IMR-90 (cell line): ENCODE measurements at regions not wholly inside any gene's neighbourhood (a gene's known extent, or its start where the extent isn't known, plus 50 kb on each side); places are given as distances from the start of the nearest gene placed in this dataset.

Experiments used
- ATAC-seq: fragments of 200-7000 bp; cut with Tn5 transposase; 2 replicates; pipeline ENCODE4 v1.9.1; 2020; ENCODE audit warnings: low read depth, mild to moderate bottlenecking, moderate library complexity
- BruUV-seq: library from RNA; stranded (reverse); fragments of 400-500 nt; replicated peaks from 2 replicates; lab custom pipeline; 2021; lab: Mats Ljungman, UMichigan
- CTCF ChIA-PET: fragments of 300-600 bp; formaldehyde crosslinking; extraction: SDS; loops from one replicate; lab custom pipeline; 2021; ENCODE audit warnings: antibody characterized with exemption; lab: Yijun Ruan, JAX
- POLR2A ChIA-PET: fragments of 300-600 bp; sonication (Branson Sonifier 250); formaldehyde crosslinking; loops from one replicate; lab custom pipeline; 2022; ENCODE audit warnings: antibody characterized with exemption; ENCODE audit not compliant: unreplicated experiment; lab: Charles Lee
- DNase-seq: peaks from one replicate; pipeline ENCODE4 v3.0.0; 2013
- H2AFZ ChIP-seq: replicated peaks from 2 replicates; pipeline ENCODE3; 2013; ENCODE audit warnings: low read length, mild to moderate bottlenecking; ENCODE audit not compliant: poor library complexity
- H2AK5ac ChIP-seq: 2 replicates; pipeline ENCODE4 v1.6.1; 2013; ENCODE audit warnings: low read depth, low read length, inconsistent platforms
- H2AK9ac ChIP-seq: replicated peaks from 2 replicates; pipeline ENCODE3; 2013; ENCODE audit warnings: mild to moderate bottlenecking, low read depth, low read length, moderate library complexity; ENCODE audit not compliant: poor library complexity
- H2BK120ac ChIP-seq: 2 replicates; pipeline ENCODE4 v1.6.1; 2013; ENCODE audit warnings: low read depth, low read length, inconsistent platforms
- H2BK15ac ChIP-seq: 3 replicates; pipeline ENCODE4 v1.6.1; 2013; ENCODE audit warnings: low read depth, low read length, inconsistent platforms
- H2BK20ac ChIP-seq: 2 replicates; pipeline ENCODE4 v1.6.1; 2013; ENCODE audit warnings: low read depth, mild to moderate bottlenecking, inconsistent platforms, low read length, moderate library complexity
- H2BK5ac ChIP-seq: 2 replicates; pipeline ENCODE4 v1.6.1; 2013; ENCODE audit warnings: mild to moderate bottlenecking, low read depth, low read length, inconsistent platforms; ENCODE audit not compliant: poor library complexity, severe bottlenecking
- H3K14ac ChIP-seq: replicated peaks from 2 replicates; pipeline ENCODE4 v1.6.1; 2013; ENCODE audit warnings: low read depth, low read length, inconsistent platforms
- H3K18ac ChIP-seq: 2 replicates; pipeline ENCODE4 v1.6.1; 2013; ENCODE audit warnings: low read depth, low read length, control low read depth
- H3K23ac ChIP-seq: 2 replicates; pipeline ENCODE4 v1.6.1; 2013; ENCODE audit warnings: low read depth, low read length, inconsistent platforms
- H3K27ac ChIP-seq: 2 replicates; pipeline ENCODE4 v1.5.1; 2013; ENCODE audit warnings: mild to moderate bottlenecking, control low read depth, low read length; ENCODE audit not compliant: insufficient read depth
- H3K27me3 ChIP-seq: 2 replicates; pipeline ENCODE4 v1.6.1; 2013; ENCODE audit warnings: low read length; ENCODE audit not compliant: control insufficient read depth, insufficient read depth
- H3K36me3 ChIP-seq: 2 replicates; pipeline ENCODE4 v1.6.1; 2013; ENCODE audit warnings: low read length, mixed read lengths; ENCODE audit not compliant: control insufficient read depth, insufficient read depth
- H3K4ac ChIP-seq: 2 replicates; pipeline ENCODE4 v1.6.1; 2013; ENCODE audit warnings: low read depth, low read length, inconsistent platforms
- H3K4me1 ChIP-seq: 2 replicates; pipeline ENCODE4 v1.6.1; 2013; ENCODE audit warnings: low read length, mixed read lengths; ENCODE audit not compliant: control insufficient read depth, insufficient read depth
- H3K4me2 ChIP-seq: 2 replicates; pipeline ENCODE4 v1.6.1; 2013; ENCODE audit warnings: low read depth, mild to moderate bottlenecking, control low read depth, low read length, moderate library complexity
- H3K4me3 ChIP-seq: 2 replicates; pipeline ENCODE4 v1.5.1; 2013; ENCODE audit warnings: low read depth, mild to moderate bottlenecking, control low read depth, low read length, moderate library complexity; ENCODE audit not compliant: insufficient read depth
- H3K56ac ChIP-seq: 2 replicates; pipeline ENCODE4 v1.6.1; 2013; ENCODE audit warnings: low read length, inconsistent platforms; ENCODE audit not compliant: insufficient read depth; ENCODE audit errors: extremely low read depth
- H3K79me1 ChIP-seq, 2 experiments: 2 replicates each; pipeline ENCODE4 v1.6.1; 2013; ENCODE audit warnings: low read length in 2 of 2, inconsistent platforms in 1 of 2, low read depth in 1 of 2
- H3K9ac ChIP-seq: 2 replicates; pipeline ENCODE4 v1.6.1; 2013; ENCODE audit warnings: low read depth, low read length, control low read depth
- H3K9me1 ChIP-seq: 2 replicates; pipeline ENCODE4 v1.6.1; 2013; ENCODE audit warnings: low read length, inconsistent platforms; ENCODE audit not compliant: insufficient read depth
- H3K9me3 ChIP-seq: 2 replicates; pipeline ENCODE4 v1.6.1; 2013; ENCODE audit warnings: low read length; ENCODE audit not compliant: control insufficient read depth, insufficient read depth
- H4K20me1 ChIP-seq: 2 replicates; pipeline ENCODE4 v1.6.1; 2013; ENCODE audit warnings: low read length, inconsistent platforms; ENCODE audit not compliant: insufficient read depth
- H4K5ac ChIP-seq: 2 replicates; pipeline ENCODE4 v1.6.1; 2013; ENCODE audit warnings: mild to moderate bottlenecking, low read depth, low read length, control low read depth
- H4K8ac ChIP-seq, 2 experiments: 2 replicates each; pipeline ENCODE4 v1.6.1; 2013; ENCODE audit warnings: low read depth in 2 of 2, low read length in 2 of 2, control low read depth in 1 of 2, inconsistent platforms in 1 of 2
- H4K91ac ChIP-seq: 2 replicates; pipeline ENCODE4 v1.6.1; 2013; ENCODE audit warnings: low read depth, low read length, inconsistent platforms; ENCODE audit not compliant: insufficient read depth
- CHD1 ChIP-seq: IDR thresholded peaks from 2 replicates; pipeline ENCODE4 v1.6.1; 2012; ENCODE audit warnings: low read depth, low read length, improper control_type of control experiment
- MAFK ChIP-seq: IDR thresholded peaks from 2 replicates; pipeline ENCODE4 v1.6.1; 2012; ENCODE audit warnings: low read depth, low read length, improper control_type of control experiment
- RFX5 ChIP-seq: IDR thresholded peaks from 2 replicates; pipeline ENCODE4 v1.8.0; 2012; ENCODE audit warnings: low read depth, mild to moderate bottlenecking, low read length, moderate library complexity
- USF2 ChIP-seq: fragments of 150-350 bp; IDR thresholded peaks from 2 replicates; pipeline ENCODE4 v1.6.1; 2017; ENCODE audit warnings: mild to moderate bottlenecking, antibody characterized with exemption, low read length, low read depth
- WGBS, 2 experiments: methylation state at CpG; one replicate each; pipeline versions ENCODE4 v1.1.5 to v1.1.7; 2013; ENCODE audit warnings: missing lambda C conversion rate in 2 of 2; ENCODE audit not compliant: insufficient read length in 1 of 2; ENCODE audit errors: extremely low coverage in 2 of 2; 5-methylcytosine and 5-hydroxymethylcytosine counted together
- dilution Hi-C: fragments of 300-500 bp; cut with HindIII; formaldehyde crosslinking; loops from one replicate; pipeline ENCODE4 v1.14.3; 2018; ENCODE audit warnings: low sequenced_read_pairs; ENCODE audit not compliant: unreplicated experiment
- in situ Hi-C: fragments of 300-500 bp; cut with MboI; formaldehyde crosslinking; loops from 3 replicates; pipeline ENCODE4 v1.14.3; 2019; ENCODE audit warnings: low sequenced_read_pairs, inconsistent platforms, mixed read lengths
- intact Hi-C: fragments of 100-400 bp; cut with micrococcal nuclease; formaldehyde crosslinking; loops from 2 replicates; pipeline ENCODE4 v1.10.0; 2022

GRCh38 chr19:34120141-34120540 is 52.2 kb upstream of the LSM14A start:
- H2BK20ac ChIP-seq, result no peak overlapping the region
- no peaks in the 10 kb centered on the region for H3K9me1 ChIP-seq
- no peak overlapping the region for H4K8ac ChIP-seq
- H2BK15ac ChIP-seq, result no peak overlapping the region
- no peak overlapping the region for H3K4me2 ChIP-seq
- in situ Hi-C loops (no loop called here), intact Hi-C loops (loop anchor here (5.0 kb wide), 1 partner anchor 227 kb away; no protein-coding TSS in a partner anchor), dilution Hi-C loops (no loop called here)
- no TSS peak for BruUV-seq
- ChIA-PET POLR2A (no interaction called here), CTCF (interaction anchor here (0.6 to 1.1 kb wide), 3 partner anchors 14 to 77 kb away, joined by 4 to 5 read pairs (median 4); no protein-coding TSS in a partner anchor)
- H3K4ac ChIP-seq, result no peak overlapping the region
- TF ChIP-seq CHD1 (no peak), MAFK (no peak), USF2 (no peak), RFX5 (no peak)
- H2BK120ac ChIP-seq, result no peak overlapping the region
- no peaks in the 10 kb centered on the region for H3K36me3 ChIP-seq
- H3K9ac ChIP-seq, result no peak overlapping the region
- H3K14ac ChIP-seq, result no peak overlapping the region
- peaks cover 17% of the 10 kb centered on the region for H3K27me3 ChIP-seq
- 90% methylated on average over 2 of the region's 11 CpGs; no CpG with 5 or more reads in 1 of the 2 experiments for WGBS, 2 experiments
- H2AK9ac ChIP-seq, result no peak overlapping the region
- H4K20me1 ChIP-seq, result no peaks in the 10 kb centered on the region
- H4K5ac ChIP-seq, result no peak overlapping the region
- H2BK5ac ChIP-seq, result no peak overlapping the region
- H3K56ac ChIP-seq, result no peak overlapping the region
- no peaks in the 10 kb centered on the region for H3K79me1 ChIP-seq
- H3K27ac ChIP-seq, result no peak overlapping the region
- H3K4me3 ChIP-seq, result no peak overlapping the region
- H3K23ac ChIP-seq, result no peak overlapping the region
- no peak overlapping the region for H2AK5ac ChIP-seq
- ATAC-seq (no peak), DNase-seq (no peak)
- no peaks in the 10 kb centered on the region for H3K4me1 ChIP-seq
- H4K91ac ChIP-seq, result no peak overlapping the region
- no peak overlapping the region for H2AFZ ChIP-seq
- H3K9me3 ChIP-seq, result no peaks in the 10 kb centered on the region
- H3K18ac ChIP-seq, result no peak overlapping the region
